SH-SY5Y (cell line): ENCODE measurements at regions not wholly inside any gene's neighbourhood (a gene's known extent, or its start where the extent isn't known, plus 50 kb on each side); places are given as distances from the start of the nearest gene placed in this dataset.

Experiments
- GATA2 ChIP-seq: IDR thresholded peaks from 2 replicates; pipeline ENCODE4 v1.6.1; 2011; ENCODE audit warnings: mild to moderate bottlenecking, low read depth, low read length
- GATA3 ChIP-seq: IDR thresholded peaks from 2 replicates; pipeline ENCODE4 v1.6.1; 2011; ENCODE audit warnings: low read depth, mild to moderate bottlenecking, low read length, moderate library complexity

DNA sequence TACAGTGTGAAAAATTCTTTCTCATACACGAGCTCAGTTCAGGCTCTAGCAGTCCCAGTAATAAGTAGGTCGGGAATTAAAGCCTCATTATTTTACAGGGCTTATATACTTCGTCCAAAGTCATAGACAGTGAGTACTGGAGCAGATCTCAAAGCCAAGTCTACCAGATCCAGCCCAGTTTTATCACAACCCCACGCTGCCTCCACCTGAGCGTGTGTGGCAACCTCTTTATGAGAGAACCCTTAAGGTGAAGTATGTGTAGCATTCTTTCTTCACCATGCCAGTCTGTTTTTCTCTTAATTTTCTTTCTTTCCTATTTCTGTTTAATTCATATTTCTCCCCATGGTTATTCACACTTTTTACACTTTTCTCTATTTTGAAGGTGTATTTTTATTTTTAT is 574.6 kb upstream of the ARPP21 start:
- no peak for TF ChIP-seq GATA2
- no peak for TF ChIP-seq GATA3
